HG03060 (cell line): ENCODE measurements at regions not wholly inside any gene's neighbourhood (a gene's known extent, or its start where the extent isn't known, plus 50 kb on each side); places are given as distances from the start of the nearest gene placed in this dataset.

Experiments used
- ATAC-seq: cut with Tn5 transposase; IDR thresholded peaks from one replicate; pipeline ENCODE4 v1.9.1; 2021; ENCODE audit warnings: low read depth, moderate number of reproducible peaks; ENCODE audit not compliant: unreplicated experiment

GRCh38 chr6:26149240-26149639, 62.0 kb downstream of the HFE start:
- no peak for ATAC-seq

GRCh38 chr6:26152226-26153101, 65.2 kb downstream of the HFE start:
- no peak for ATAC-seq

GRCh38 chr6:26155061-26155930, 68.1 kb downstream of the HFE start:
- ATAC-seq: no peak

GRCh38 chr6:26156105-26156849, 69.0 kb downstream of the HFE start:
- no peak for ATAC-seq

- ATAC-seq: no peak
Observed at GRCh38 chr6:26156850-26157250, 69.6 kb downstream of the HFE start.

GRCh38 chr6:26157251-26158075, 70.2 kb downstream of the HFE start:
- peak; percentile 70 for ATAC-seq

GRCh38 chr6:26158076-26158580, 70.9 kb downstream of the HFE start:
- ATAC-seq: peak; percentile 53

GRCh38 chr6:26158581-26159356, 71.5 kb downstream of the HFE start:
- ATAC-seq: no peak

GRCh38 chr6:26159357-26160273, 72.4 kb downstream of the HFE start:
- no peak for ATAC-seq

- no peak for ATAC-seq
Observed at GRCh38 chr6:26161322-26161721, 74.1 kb downstream of the HFE start.

GRCh38 chr6:26162399-26162798, 75.2 kb downstream of the HFE start:
- ATAC-seq: no peak

- ATAC-seq: no peak
Observed at GRCh38 chr6:26163427-26164119, 76.3 kb downstream of the HFE start.

- ATAC-seq: no peak
Observed at GRCh38 chr6:26164120-26164505, 76.9 kb downstream of the HFE start.

GRCh38 chr6:26165261-26165790, 78.1 kb downstream of the HFE start:
- no peak for ATAC-seq

- ATAC-seq: no peak
Observed at GRCh38 chr6:26170181-26170580, 83.0 kb downstream of the HFE start.

- no peak for ATAC-seq
Observed at GRCh38 chr6:26170951-26171841, 84.0 kb downstream of the HFE start.
